Body of pancreas (tissue), 4 donors: ENCODE measurements at regions not wholly inside any gene's neighbourhood (a gene's known extent, or its start where the extent isn't known, plus 50 kb on each side); places are given as distances from the start of the nearest gene placed in this dataset.
"Not testable (repeated sequence)": the region's sequence is repeated elsewhere in the genome, so short reads cannot be mapped to it uniquely, and the experiment has no call there.

Experiments
- ATAC-seq: fragments of 150-250 bp; one replicate; pipeline ENCODE4 v1.9.1; 2016
- DNase-seq, 4 donors: peaks; one replicate each; pipeline ENCODE4 v3.0.0-alpha.2; 2019
- H3K27ac ChIP-seq, 4 donors: fragments of 200-600 bp; sonication (generic); 1 replicate in 3 of 4; 2 replicates in 1 of 4; pipeline versions ENCODE4 v1.5.1 to v1.6.1; 2016 to 2019; ENCODE audit warnings: mild to moderate bottlenecking in 1 of 4, mixed read lengths in 1 of 4, moderate library complexity in 1 of 4
- H3K27me3 ChIP-seq, 2 donors: fragments of 200-600 bp; sonication (generic); one replicate each; pipeline ENCODE4 v1.6.0; 2016; ENCODE audit warnings: mild to moderate bottlenecking in 1 of 2
- H3K36me3 ChIP-seq, 2 donors: fragments of 200-600 bp; sonication (generic); replicated peaks in 1 of 2; 2 replicates each; pipeline ENCODE4 v1.5.1; 2016; ENCODE audit warnings: low read depth in 2 of 2; ENCODE audit not compliant: insufficient read depth in 1 of 2
- H3K4me1 ChIP-seq: fragments of 200-600 bp; sonication (generic); one replicate; pipeline ENCODE4 v1.6.0; 2016
- H3K4me3 ChIP-seq, 2 donors: fragments of 200-600 bp; sonication (generic); 1 replicate in 1 of 2; 2 replicates in 1 of 2; pipeline ENCODE4 v1.5.1; 2016 to 2019
- H3K9me3 ChIP-seq, 3 donors: fragments of 200-600 bp; sonication (generic); 1 replicate in 2 of 3; 2 replicates in 1 of 3; pipeline ENCODE4 v1.5.1; 2016
- POLR2A ChIP-seq, 3 donors: fragments of 450-650 bp; IDR thresholded peaks; one replicate each; pipeline ENCODE4 v1.6.1; 2016; ENCODE audit warnings: antibody characterized with exemption in 3 of 3, mild to moderate bottlenecking in 2 of 3
- WGBS, 2 donors: methylation state at CpG; one replicate each; pipeline ENCODE4 v1.1.5; 2017; 5-methylcytosine and 5-hydroxymethylcytosine counted together
- intact Hi-C: fragments of 100-400 bp; cut with DNase I; formaldehyde crosslinking; loops from one replicate; pipeline ENCODE4 v1.15.1; 2023
- TF ChIP-seq, protein P1 (sequence below), 7 experiments: fragments of 450-650 bp in 4 of 7; fragments of 200-600 bp in 3 of 7; sonication (generic) in 3 of 7; IDR thresholded peaks; one replicate each; pipeline ENCODE4 v1.5.1; 2016 to 2019; ENCODE audit warnings: antibody characterized with exemption in 7 of 7

GRCh38 chr10:7108141-7108540 lies 302.7 kb downstream of the SFMBT2 start:
- intact Hi-C loops = no loop called here
- Histone ChIP-seq H3K27ac (no peak overlapping the region), H3K36me3 (no peaks in the 10 kb centered on the region), H3K9me3 (no peaks in the 10 kb centered on the region), H3K27me3 (no peaks in the 10 kb centered on the region), H3K4me1 (no peaks in the 10 kb centered on the region), H3K4me3 (no peak overlapping the region)
- 73 to 76% methylated on average over 3 of the region's 3 CpGs for WGBS, 2 donors
- DNase-seq = no peak
- no peak for ATAC-seq
- TF ChIP-seq POLR2A (IDR thresholded peaks at IDR 0.05) = no peak
- TF ChIP-seq, protein P1, sequence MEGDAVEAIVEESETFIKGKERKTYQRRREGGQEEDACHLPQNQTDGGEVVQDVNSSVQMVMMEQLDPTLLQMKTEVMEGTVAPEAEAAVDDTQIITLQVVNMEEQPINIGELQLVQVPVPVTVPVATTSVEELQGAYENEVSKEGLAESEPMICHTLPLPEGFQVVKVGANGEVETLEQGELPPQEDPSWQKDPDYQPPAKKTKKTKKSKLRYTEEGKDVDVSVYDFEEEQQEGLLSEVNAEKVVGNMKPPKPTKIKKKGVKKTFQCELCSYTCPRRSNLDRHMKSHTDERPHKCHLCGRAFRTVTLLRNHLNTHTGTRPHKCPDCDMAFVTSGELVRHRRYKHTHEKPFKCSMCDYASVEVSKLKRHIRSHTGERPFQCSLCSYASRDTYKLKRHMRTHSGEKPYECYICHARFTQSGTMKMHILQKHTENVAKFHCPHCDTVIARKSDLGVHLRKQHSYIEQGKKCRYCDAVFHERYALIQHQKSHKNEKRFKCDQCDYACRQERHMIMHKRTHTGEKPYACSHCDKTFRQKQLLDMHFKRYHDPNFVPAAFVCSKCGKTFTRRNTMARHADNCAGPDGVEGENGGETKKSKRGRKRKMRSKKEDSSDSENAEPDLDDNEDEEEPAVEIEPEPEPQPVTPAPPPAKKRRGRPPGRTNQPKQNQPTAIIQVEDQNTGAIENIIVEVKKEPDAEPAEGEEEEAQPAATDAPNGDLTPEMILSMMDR (IDR thresholded peaks at IDR 0.05) = no peak

DNA sequence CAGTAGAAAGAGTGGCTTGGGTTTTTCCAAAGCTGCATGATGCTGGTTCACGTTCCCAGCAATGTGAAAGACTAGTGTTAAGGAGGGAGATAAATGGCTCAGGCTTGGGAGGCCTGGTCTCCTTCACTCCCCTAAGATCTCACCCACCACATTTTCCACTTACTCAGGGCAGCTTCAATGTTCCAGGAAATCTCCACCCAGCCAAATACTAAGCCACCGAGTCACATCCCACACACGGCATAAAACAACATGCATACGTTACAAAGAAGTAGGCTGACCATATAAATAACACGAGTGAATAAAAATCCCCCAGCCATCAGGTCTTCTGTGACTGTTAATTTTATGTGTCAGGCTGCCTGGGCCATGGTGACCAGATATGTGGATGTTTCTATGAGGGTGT lies 303.5 kb downstream of the SFMBT2 start:
- DNase-seq (no peak), ATAC-seq (no peak)
- Histone ChIP-seq H3K4me3 (no peak overlapping the region), H3K27ac (no peak overlapping the region), H3K9me3 (no peaks in the 10 kb centered on the region), H3K27me3 (no peaks in the 10 kb centered on the region), H3K4me1 (no peaks in the 10 kb centered on the region), H3K36me3 (no peaks in the 10 kb centered on the region)
- intact Hi-C loops = no loop called here
- TF ChIP-seq POLR2A (IDR thresholded peaks at IDR 0.05) = no peak
- TF ChIP-seq, protein P1 (IDR thresholded peaks at IDR 0.05) = no peak
- 65 to 77% methylated on average over 5 of the region's 5 CpGs for whole genome bisulfite sequencing, 2 donors

DNA sequence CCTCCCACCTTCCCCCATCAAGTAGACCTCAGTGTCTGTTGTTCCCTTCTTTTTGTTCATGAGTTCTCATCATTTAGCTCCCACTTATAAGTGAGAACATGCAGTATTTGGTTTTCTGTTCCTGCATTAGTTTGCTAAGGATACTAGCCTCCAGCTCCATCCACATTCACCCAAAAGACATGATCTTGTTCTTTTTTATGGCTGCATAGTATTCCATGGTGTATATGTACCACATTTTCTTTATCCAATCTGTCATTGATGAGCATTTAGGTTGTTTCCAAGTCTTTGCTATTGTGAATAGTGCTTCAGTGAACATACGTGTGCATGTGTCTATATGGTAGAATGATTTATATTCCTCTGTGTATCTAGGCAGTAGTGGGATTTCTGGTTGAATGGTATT lies 306.5 kb downstream of the SFMBT2 start:
- H3K9me3 ChIP-seq, H3K4me3 ChIP-seq, ATAC-seq, H3K27me3 ChIP-seq, H3K36me3 ChIP-seq, intact Hi-C loops, H3K4me1 ChIP-seq, H3K27ac ChIP-seq, DNase-seq: not testable (repeated sequence)
- WGBS, 2 donors = 67 to 77% methylated on average over 1 of the region's 1 CpG

GRCh38 chr10:7102557-7103349 lies 308.1 kb downstream of the SFMBT2 start:
- Histone ChIP-seq H3K4me1 (no peaks in the 10 kb centered on the region), H3K9me3 (no peaks in the 10 kb centered on the region), H3K4me3 (no peak overlapping the region), H3K36me3 (no peaks in the 10 kb centered on the region), H3K27ac (no peak overlapping the region), H3K27me3 (no peaks in the 10 kb centered on the region)
- DNase-seq (no peak), ATAC-seq (no peak)
- intact Hi-C loops = no loop called here
- WGBS, 2 donors = 64 to 76% methylated on average over 7 of the region's 7 CpGs
- TF ChIP-seq, protein P1 (IDR thresholded peaks at IDR 0.05) = no peak
- TF ChIP-seq POLR2A (IDR thresholded peaks at IDR 0.05) = no peak

- H3K9me3 ChIP-seq = no peaks in the 10 kb centered on the region
- 50 to 75% methylated on average over 1 of the region's 1 CpG for WGBS, 2 donors
- intact Hi-C loops = no loop called here
- H3K4me3 ChIP-seq = no peak overlapping the region
- no peaks in the 10 kb centered on the region for H3K36me3 ChIP-seq
- DNase-seq (peak in 1 of 4 donors; percentile 15), ATAC-seq (peak; percentile 52)
- H3K4me1 ChIP-seq = no peaks in the 10 kb centered on the region
- TF ChIP-seq, protein P1 (IDR thresholded peaks at IDR 0.05) = no peak
- TF ChIP-seq POLR2A (IDR thresholded peaks at IDR 0.05) = no peak
- no peaks in the 10 kb centered on the region for H3K27me3 ChIP-seq
- H3K27ac ChIP-seq = no peak overlapping the region
Observed at GRCh38 chr10:7102084-7102483, 308.8 kb downstream of the SFMBT2 start.
